ENCODE measurements at regions not wholly inside any gene's neighbourhood (a gene's known extent, or its start where the extent isn't known, plus 50 kb on each side); places are given as distances from the start of the nearest gene placed in this dataset.
"Not testable (repeated sequence)": the region's sequence is repeated elsewhere in the genome, so short reads cannot be mapped to it uniquely, and the experiment has no call there.

GRCh38 chr7:121544726-121545125 lies 148.6 kb upstream of the FAM3C start:
- intact Hi-C loops (cut with DNase I): loop anchor here (10.0 kb wide), 1 partner anchor 420 kb away; no protein-coding TSS in a partner anchor
- DNase-seq (ENCODE audit: missing footprints): no peak
- ATAC-seq: no peak

- no peak for ATAC-seq
- no peak for DNase-seq (ENCODE audit: missing footprints)
- intact Hi-C loops (cut with DNase I): loop anchor here (10.0 kb wide), 1 partner anchor 419 kb away; no protein-coding TSS in a partner anchor
Measured at GRCh38 chr7:121544238-121544637, 148.1 kb upstream of the FAM3C start.

- ATAC-seq (no peak), DNase-seq (ENCODE audit: missing footprints) (no peak)
- intact Hi-C loops (cut with DNase I): loop anchor here (10.0 kb wide), 1 partner anchor 417 kb away; no protein-coding TSS in a partner anchor
Measured at GRCh38 chr7:121541457-121541856, 145.3 kb upstream of the FAM3C start.

- DNase-seq (ENCODE audit: missing footprints) (no peak), ATAC-seq (no peak)
- intact Hi-C loops (cut with DNase I): loop anchor here (10.0 kb wide), 1 partner anchor 415 kb away; no protein-coding TSS in a partner anchor
Measured at GRCh38 chr7:121540138-121540537, 144.0 kb upstream of the FAM3C start.

- ATAC-seq (no peak), DNase-seq (ENCODE audit: missing footprints) (no peak)
- intact Hi-C loops (cut with DNase I): no loop called here
Measured at GRCh38 chr7:121537031-121537430, 140.9 kb upstream of the FAM3C start.

- DNase-seq (ENCODE audit: missing footprints): no peak
- intact Hi-C loops (cut with DNase I): no loop called here
- no peak for ATAC-seq
Measured at GRCh38 chr7:121531175-121532070, 135.3 kb upstream of the FAM3C start.

GRCh38 chr7:121530227-121531174 lies 134.4 kb upstream of the FAM3C start:
- DNase-seq (ENCODE audit: missing footprints) (no peak), ATAC-seq (peak; percentile 81)
- intact Hi-C loops (cut with DNase I): no loop called here

- DNase-seq (ENCODE audit: missing footprints) (no peak), ATAC-seq (no peak)
- intact Hi-C loops (cut with DNase I): no loop called here
Measured at GRCh38 chr7:121529003-121529402, 132.9 kb upstream of the FAM3C start.

GRCh38 chr7:121526210-121526609 lies 130.1 kb upstream of the FAM3C start:
- intact Hi-C loops (cut with DNase I); DNase-seq (ENCODE audit: missing footprints); ATAC-seq: not testable (repeated sequence)

- DNase-seq (ENCODE audit: missing footprints) (no peak), ATAC-seq (no peak)
- intact Hi-C loops (cut with DNase I): no loop called here
Measured at GRCh38 chr7:121525155-121525819, 129.2 kb upstream of the FAM3C start.

GRCh38 chr7:121521711-121522400 lies 125.7 kb upstream of the FAM3C start:
- no peak for DNase-seq (ENCODE audit: missing footprints)
- no peak for ATAC-seq
- intact Hi-C loops (cut with DNase I): no loop called here

- no peak for ATAC-seq
- no peak for DNase-seq (ENCODE audit: missing footprints)
- intact Hi-C loops (cut with DNase I): no loop called here
Measured at GRCh38 chr7:121520911-121521310, 124.8 kb upstream of the FAM3C start.

GRCh38 chr7:121519548-121520521 lies 123.7 kb upstream of the FAM3C start:
- intact Hi-C loops (cut with DNase I): no loop called here

GRCh38 chr7:121517591-121517990 lies 121.5 kb upstream of the FAM3C start:
- no peak for DNase-seq (ENCODE audit: missing footprints)
- intact Hi-C loops (cut with DNase I): no loop called here
- ATAC-seq: no peak

More at GRCh38 chr7:121519548-121520521, 123.7 kb upstream of the FAM3C start:
- ATAC-seq (peak; percentile 90), DNase-seq (ENCODE audit: missing footprints) (no peak)

- DNase-seq (ENCODE audit: missing footprints): no peak
- ATAC-seq: no peak
- intact Hi-C loops (cut with DNase I): no loop called here
Measured at GRCh38 chr7:121516821-121517220, 120.7 kb upstream of the FAM3C start.

GRCh38 chr7:121515630-121516401 lies 119.7 kb upstream of the FAM3C start:
- ATAC-seq: no peak
- no peak for DNase-seq (ENCODE audit: missing footprints)
- intact Hi-C loops (cut with DNase I): no loop called here

Measured in Right ventricle myocardium inferior (tissue), 1 donor.